Ovary (tissue), 3 donors: ENCODE measurements at regions not wholly inside any gene's neighbourhood (a gene's known extent, or its start where the extent isn't known, plus 50 kb on each side); places are given as distances from the start of the nearest gene placed in this dataset.

ENCODE experiments used
- EP300 ChIP-seq: sonication (generic); formaldehyde crosslinking; IDR thresholded peaks from one replicate; pipeline ENCODE4 v1.6.1; 2017; ENCODE audit warnings: antibody characterized with exemption
- POLR2A ChIP-seq: fragments of 450-650 bp; IDR thresholded peaks from one replicate; pipeline ENCODE4 v1.6.1; 2017; ENCODE audit warnings: antibody characterized with exemption, mild to moderate bottlenecking, moderate library complexity
- TF ChIP-seq, protein P1 (sequence below), 3 donors: fragments of 450-650 bp in 2 of 3; fragments of 200-600 bp in 1 of 3; IDR thresholded peaks; one replicate each; pipeline versions ENCODE4 v1.5.1 to v1.8.0; 2016 to 2022; ENCODE audit warnings: antibody characterized with exemption in 3 of 3, mild to moderate bottlenecking in 1 of 3
- donor health status: DM: no; HTN: no; CAD: no.

DNA sequence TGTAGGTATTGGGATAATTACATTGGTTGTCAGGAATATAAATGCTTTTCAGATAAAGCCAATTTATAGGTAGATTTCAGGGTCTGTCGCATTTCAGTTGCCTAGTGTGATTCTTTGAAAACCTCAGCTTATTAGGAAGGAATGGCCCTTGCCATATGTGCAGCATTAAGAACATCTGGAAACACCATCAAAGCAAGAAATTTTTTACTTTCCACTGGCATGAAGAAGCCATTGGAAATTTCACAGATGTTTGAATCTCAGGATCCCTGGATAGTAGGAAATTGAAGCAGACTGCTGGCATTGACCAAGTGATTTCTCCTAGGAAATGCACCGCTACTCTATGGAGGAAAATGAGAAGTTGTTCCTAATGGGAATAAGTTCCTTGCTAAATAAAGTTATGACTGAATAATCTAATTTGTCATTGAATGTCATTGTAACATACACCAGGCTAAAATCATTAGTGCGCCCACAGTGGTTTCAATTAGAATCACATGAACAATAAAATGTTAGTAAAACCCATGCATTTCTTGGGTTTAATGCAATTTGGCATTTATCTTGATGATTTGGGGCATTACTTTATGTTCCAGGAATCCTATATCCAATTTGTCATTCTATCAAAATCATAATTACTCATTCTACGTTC lies 950.1 kb downstream of the EPHA7 start:
- TF ChIP-seq, protein P1, sequence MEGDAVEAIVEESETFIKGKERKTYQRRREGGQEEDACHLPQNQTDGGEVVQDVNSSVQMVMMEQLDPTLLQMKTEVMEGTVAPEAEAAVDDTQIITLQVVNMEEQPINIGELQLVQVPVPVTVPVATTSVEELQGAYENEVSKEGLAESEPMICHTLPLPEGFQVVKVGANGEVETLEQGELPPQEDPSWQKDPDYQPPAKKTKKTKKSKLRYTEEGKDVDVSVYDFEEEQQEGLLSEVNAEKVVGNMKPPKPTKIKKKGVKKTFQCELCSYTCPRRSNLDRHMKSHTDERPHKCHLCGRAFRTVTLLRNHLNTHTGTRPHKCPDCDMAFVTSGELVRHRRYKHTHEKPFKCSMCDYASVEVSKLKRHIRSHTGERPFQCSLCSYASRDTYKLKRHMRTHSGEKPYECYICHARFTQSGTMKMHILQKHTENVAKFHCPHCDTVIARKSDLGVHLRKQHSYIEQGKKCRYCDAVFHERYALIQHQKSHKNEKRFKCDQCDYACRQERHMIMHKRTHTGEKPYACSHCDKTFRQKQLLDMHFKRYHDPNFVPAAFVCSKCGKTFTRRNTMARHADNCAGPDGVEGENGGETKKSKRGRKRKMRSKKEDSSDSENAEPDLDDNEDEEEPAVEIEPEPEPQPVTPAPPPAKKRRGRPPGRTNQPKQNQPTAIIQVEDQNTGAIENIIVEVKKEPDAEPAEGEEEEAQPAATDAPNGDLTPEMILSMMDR (IDR thresholded peaks at IDR 0.05) = no peak
- TF ChIP-seq POLR2A (no peak), EP300 (no peak)
